Islet precursor cell (in vitro differentiated cells): ENCODE measurements at regions not wholly inside any gene's neighbourhood (a gene's known extent, or its start where the extent isn't known, plus 50 kb on each side); places are given as distances from the start of the nearest gene placed in this dataset.
"Not testable (repeated sequence)": the region's sequence is repeated elsewhere in the genome, so short reads cannot be mapped to it uniquely, and the experiment has no call there.

Source experiments
- DNase-seq: peaks from one replicate; pipeline ENCODE4 v3.0.0-alpha.2; 2018

DNA sequence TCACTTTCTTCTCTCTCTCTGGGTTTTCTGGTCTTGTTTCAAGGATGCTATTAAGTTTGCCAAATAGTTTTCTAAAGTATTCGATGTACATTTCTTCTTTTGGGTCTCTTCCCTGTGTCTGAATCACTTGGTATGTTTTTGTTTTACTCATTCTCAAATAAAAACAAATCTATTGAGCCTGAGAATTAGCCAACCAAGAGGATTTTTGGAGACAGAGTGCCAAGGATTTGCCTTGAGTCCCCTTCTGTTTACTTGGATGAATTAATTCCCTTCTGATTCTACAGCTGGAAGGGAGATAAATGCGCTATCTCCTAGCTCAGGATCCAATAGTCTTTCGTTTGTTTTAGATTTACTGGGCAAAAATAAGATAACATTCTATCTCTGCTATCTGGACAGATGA lies 255.5 kb downstream of the SYT10 start:
- DNase-seq: no peak

DNA sequence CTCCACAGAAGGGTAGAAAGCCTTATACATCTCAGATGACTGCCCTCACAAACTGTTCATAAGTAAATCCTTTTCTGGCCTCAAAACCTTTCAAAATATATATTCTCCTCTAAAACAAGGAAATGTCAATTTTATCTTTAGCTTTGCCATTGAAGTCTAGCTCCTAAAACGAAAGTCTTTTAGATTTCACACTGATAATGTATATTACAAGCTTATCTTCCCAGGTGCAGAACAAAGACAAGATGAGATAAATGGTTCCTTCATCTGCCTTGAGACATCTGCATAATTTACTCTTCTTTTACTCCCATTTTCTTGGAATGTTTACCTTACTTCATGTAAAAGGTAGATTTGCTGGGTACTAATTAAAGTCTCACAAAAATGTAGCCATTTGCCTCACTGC lies 257.1 kb downstream of the SYT10 start:
- DNase-seq: no peak

GRCh38 chr12:33180918-33181317 lies 258.7 kb downstream of the SYT10 start:
- DNase-seq: peak; percentile 92

GRCh38 chr12:33166260-33166659 lies 269.7 kb upstream of the PKP2 start:
- DNase-seq: not testable (repeated sequence)

DNA sequence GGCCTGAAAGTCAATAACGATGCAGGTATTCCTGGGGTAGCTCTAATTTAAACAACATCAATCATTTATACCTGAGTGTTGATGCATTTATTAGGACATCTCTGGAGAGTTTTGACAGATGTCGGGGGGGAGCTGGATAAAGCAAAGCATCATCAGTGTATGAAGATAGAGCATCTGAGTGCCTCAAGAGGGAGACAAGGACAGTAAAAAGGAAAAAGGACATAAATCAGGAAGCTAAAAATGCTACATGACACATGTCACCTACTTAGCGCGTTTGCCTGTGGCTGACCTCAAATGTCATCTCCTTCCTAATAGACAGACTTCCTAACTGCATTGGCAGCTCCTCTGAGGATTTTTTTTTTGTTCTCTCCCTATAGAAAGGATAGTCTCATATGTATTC lies 259.5 kb upstream of the PKP2 start:
- DNase-seq: no peak

- DNase-seq: not testable (repeated sequence)
Observed at GRCh38 chr12:33147292-33147691, 250.7 kb upstream of the PKP2 start.

DNA sequence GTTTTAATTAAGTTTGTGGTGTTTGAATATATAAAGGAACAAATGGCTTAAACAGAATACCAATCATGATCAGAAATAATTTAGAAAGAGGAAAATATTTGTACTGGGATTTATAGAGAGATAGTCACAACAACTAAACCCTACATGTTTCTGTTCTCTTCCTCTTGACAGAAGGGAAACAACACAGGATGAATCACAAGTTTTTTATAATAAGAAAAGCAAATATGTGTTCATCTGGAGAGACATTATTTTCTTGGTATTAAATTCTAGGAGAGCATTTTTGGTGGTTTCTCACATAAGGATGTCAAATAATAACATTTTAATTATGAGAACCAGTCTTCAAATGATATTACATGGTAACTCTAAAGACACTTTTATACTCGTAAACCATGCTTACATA lies 232.9 kb upstream of the PKP2 start:
- no peak for DNase-seq

GRCh38 chr12:33125755-33126154 lies 229.2 kb upstream of the PKP2 start:
- no peak for DNase-seq

DNA sequence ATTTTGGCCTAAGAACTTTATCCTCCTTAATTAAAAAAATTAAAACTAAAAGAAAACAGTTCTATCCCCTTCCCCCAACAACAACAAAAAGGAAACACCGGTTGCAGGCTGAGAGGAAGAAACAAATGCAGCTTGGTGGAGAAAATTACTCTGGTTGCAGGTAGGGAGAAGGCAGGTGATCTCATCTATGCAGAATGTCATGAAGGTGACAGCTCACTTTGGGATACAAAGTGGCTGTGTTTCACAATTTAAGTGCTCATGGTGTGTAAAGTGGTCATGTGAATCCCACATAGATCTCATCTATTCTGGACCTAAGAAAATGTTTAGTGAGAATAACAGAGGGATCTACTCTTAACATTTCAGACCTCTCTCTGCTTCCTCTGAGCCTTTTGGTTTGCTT lies 219.7 kb upstream of the PKP2 start:
- peak; percentile 93 for DNase-seq

DNA sequence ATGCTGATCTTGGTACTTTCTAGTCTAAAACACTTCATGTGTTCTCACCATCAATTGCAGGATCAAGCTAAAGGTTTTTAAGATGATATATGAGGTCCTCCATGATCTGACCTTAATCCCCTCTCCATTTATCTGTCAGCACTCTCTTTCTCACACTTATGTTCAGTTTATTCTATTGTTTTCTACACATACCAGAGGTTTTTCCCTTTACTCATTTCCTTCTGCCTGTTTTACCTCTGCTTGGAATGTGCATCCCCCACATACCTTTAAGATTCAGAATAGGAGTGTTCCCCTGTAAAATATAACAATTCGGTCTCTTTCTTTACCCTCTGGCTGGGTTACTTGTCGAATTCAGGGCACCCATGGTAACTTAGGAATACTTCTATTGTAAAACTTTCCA lies 219.1 kb upstream of the PKP2 start:
- no peak for DNase-seq

DNA sequence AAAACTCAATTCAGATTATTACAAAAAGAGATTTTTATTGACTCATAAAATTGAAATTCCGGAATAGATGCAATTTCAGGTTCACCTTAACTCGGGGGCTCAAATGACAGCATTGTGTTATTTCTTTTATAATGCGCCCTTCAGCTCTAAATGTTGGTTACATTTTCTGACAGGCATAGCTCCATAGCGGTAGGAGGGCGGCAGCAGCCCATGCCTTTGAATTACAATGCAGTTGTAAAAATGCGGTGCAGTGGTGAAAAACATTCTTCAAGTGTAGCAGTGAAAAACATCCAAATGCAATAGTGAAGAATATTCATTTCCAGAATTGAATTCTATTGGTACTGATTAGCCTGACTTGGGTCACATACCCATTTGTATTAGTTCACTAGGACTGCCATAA lies 215.3 kb upstream of the PKP2 start:
- DNase-seq: no peak

DNA sequence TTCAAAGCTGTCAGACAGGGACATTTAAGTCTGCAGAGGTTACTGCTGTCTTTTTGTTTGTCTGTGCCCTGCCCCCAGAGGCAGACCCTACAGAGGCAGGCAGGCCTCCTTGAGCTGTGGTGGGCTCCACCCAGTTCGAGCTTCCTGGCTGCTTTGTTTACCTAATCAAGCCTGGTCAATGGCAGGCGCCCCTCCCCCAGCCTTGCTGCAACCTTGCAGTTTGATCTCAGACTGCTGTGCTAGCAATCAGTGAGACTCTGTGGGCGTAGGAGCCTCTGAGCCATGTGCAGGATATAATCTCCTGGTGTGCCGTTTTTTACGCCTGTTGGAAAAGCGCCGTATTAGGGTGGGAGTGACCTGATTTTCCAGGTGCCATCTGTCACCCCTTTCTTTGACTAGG lies 211.2 kb upstream of the PKP2 start:
- DNase-seq: not testable (repeated sequence)

GRCh38 chr12:33093534-33093933 lies 197.0 kb upstream of the PKP2 start:
- no peak for DNase-seq

DNA sequence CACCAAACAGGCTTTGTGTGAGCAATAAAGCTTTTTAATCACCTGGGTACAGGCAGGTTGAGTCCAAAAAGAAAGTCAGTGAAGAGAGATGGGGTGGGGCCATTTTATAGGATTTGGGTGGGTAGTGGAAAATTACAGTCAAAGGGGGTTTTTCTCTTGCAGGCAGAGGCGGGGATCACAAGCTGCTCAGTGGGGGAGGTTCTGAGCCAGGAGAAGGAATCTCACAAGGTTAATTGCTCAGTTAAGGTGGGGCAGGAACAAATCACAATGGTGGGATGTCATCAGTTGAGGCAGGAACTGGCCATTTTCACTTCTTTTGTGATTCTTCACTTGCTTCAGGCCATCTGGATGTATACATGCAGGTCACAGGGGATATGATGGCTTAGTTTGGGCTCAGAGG lies 191.3 kb upstream of the PKP2 start:
- DNase-seq: not testable (repeated sequence)

DNA sequence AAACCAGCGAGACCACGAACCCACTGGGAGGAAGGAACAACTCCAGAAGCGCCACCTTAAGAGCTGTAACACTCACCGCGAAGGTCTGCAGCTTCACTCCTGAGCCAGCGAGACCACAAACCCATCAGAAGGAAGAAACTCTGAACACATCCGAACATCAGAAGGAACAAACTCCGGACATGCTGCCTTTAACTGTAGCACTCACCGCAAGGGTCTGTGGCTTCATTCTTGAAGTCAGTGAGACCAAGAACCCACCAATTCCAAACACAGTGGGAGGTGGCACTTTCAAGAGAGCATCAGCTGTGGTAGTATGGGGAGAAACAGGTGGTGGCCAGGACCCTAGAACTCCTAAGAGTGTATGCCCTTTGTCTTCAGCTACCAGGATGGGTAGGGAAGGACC lies 179.8 kb upstream of the PKP2 start:
- not testable (repeated sequence) for DNase-seq

GRCh38 chr12:33075130-33075766 lies 178.7 kb upstream of the PKP2 start:
- not testable (repeated sequence) for DNase-seq

- no peak for DNase-seq
Observed at GRCh38 chr12:33061844-33062243, 165.3 kb upstream of the PKP2 start.

- no peak for DNase-seq
Observed at GRCh38 chr12:33054371-33054770, 157.8 kb upstream of the PKP2 start.

- DNase-seq: no peak
Observed at GRCh38 chr12:33052141-33053051, 155.8 kb upstream of the PKP2 start.

DNA sequence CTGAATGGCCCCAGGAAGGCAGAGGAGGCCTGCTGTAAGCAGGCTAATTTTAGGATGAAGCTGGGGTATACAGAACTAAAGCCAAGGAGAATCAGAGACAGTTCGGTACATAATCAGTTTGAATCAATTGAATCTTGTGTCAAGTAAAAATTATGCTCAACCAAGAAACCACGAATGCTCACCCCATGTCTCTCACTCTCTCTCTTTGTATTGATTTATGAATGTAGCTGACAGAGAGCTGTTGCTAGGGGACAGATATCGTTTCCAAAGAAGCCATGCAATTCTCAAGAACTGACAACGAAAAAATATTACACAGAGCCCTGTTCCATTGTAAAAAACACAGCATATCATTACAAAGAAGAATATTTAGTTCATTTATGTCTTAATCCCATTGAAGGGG lies 151.1 kb upstream of the PKP2 start:
- no peak for DNase-seq

- no peak for DNase-seq
Observed at GRCh38 chr12:33044447-33044846, 147.9 kb upstream of the PKP2 start.

DNA sequence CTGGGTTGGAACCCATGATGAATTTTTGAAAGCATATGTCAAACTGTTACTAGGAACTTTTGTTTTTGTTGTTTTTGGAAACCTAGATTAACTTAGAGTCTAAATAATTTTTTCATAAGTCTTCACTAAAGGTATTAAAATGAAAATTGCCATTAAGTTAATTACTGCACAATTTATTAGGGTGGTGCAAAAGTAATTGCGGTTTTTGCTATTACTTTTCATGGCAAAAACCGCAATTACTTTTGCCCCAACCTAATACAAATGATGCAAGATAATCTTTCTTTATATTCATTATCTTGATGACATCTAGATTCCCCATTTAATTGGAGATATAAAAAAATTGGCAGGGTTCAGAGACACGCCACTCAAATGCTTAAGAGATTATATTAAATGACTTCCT lies 145.0 kb upstream of the PKP2 start:
- no peak for DNase-seq

- not testable (repeated sequence) for DNase-seq
Observed at GRCh38 chr12:33033999-33034398, 137.4 kb upstream of the PKP2 start.

DNA sequence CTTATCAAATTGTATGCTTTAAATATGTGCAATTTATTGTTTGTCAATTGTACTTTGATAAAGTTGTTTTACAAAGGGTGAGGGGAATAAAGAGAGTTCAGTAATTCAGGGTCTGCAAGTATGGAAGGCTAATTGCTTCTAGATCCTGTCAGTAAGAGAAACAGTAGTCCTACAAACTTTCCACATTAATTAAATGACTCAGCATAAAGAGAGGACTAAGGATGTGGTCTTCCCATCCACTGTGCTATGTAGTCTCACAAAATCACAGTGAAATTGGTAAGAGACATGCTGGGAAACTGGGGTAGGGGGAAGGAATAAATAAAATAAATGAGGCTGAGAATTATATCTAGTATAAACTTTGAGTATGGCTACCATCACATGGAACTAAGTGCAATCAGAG lies 130.2 kb upstream of the PKP2 start:
- DNase-seq: no peak
